ENCODE measurements at regions not wholly inside any gene's neighbourhood (a gene's known extent, or its start where the extent isn't known, plus 50 kb on each side); places are given as distances from the start of the nearest gene placed in this dataset.

DNA sequence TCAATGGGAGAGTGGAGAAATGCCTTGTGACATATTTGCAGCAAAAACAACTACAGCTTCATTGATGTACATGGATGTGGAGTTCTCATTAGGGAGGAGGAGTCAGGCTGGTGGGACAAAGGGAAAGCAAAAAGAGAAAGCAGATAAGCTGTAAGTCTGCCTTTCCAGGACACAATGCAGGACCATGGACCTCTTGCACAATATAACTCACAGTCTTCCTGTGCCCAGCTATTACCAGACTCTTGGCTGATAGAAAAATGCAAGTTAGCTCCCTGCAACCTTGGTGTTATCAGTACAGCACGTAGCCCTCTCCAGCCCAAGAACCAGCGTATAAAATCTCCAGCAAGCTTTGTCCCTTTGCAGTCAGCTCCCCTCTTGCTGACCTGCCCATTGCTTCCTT is 232.3 kb downstream of the NFATC2 start:
- TF ChIP-seq, protein P1, sequence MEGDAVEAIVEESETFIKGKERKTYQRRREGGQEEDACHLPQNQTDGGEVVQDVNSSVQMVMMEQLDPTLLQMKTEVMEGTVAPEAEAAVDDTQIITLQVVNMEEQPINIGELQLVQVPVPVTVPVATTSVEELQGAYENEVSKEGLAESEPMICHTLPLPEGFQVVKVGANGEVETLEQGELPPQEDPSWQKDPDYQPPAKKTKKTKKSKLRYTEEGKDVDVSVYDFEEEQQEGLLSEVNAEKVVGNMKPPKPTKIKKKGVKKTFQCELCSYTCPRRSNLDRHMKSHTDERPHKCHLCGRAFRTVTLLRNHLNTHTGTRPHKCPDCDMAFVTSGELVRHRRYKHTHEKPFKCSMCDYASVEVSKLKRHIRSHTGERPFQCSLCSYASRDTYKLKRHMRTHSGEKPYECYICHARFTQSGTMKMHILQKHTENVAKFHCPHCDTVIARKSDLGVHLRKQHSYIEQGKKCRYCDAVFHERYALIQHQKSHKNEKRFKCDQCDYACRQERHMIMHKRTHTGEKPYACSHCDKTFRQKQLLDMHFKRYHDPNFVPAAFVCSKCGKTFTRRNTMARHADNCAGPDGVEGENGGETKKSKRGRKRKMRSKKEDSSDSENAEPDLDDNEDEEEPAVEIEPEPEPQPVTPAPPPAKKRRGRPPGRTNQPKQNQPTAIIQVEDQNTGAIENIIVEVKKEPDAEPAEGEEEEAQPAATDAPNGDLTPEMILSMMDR (IDR thresholded peaks at IDR 0.05; ENCODE audit: poor library complexity), result no peak
- TF ChIP-seq EZH2 (IDR thresholded peaks at IDR 0.05; ENCODE audit: borderline replicate concordance) (no peak), EZH2phosphoT487 (IDR thresholded peaks at IDR 0.05; ENCODE audit: low read depth, severe bottlenecking, unreplicated experiment) (no peak)

All from hepatocyte (in vitro differentiated cells).